Gastrocnemius medialis (tissue), 4 donors: ENCODE measurements at regions not wholly inside any gene's neighbourhood (a gene's known extent, or its start where the extent isn't known, plus 50 kb on each side); places are given as distances from the start of the nearest gene placed in this dataset.

Experiments
- ATAC-seq, 2 donors: fragments of 150-250 bp; one replicate each; pipeline ENCODE4 v1.9.1; 2016
- DNase-seq, 2 donors: peaks; one replicate each; pipeline ENCODE4 v3.0.0-alpha.2; 2019
- H3K27ac ChIP-seq, 4 donors: fragments of 200-600 bp; sonication (generic); 1 replicate in 1 of 4; 2 replicates in 3 of 4; pipeline ENCODE4 v1.5.1; 2016 to 2018; ENCODE audit warnings: mild to moderate bottlenecking in 2 of 4, moderate library complexity in 1 of 4
- H3K27me3 ChIP-seq, 3 donors: fragments of 200-600 bp; sonication (generic) in 2 of 3; 1 replicate in 1 of 3; 2 replicates in 2 of 3; pipeline versions ENCODE4 v1.5.1 to v1.6.0; 2016 to 2019; ENCODE audit warnings: mild to moderate bottlenecking in 1 of 3, moderate library complexity in 1 of 3
- H3K36me3 ChIP-seq, 2 donors: fragments of 200-600 bp; sonication (generic) in 1 of 2; one replicate each; pipeline ENCODE4 v1.5.1; 2017 to 2018
- H3K4me1 ChIP-seq, 2 donors: fragments of 200-600 bp; sonication (generic) in 1 of 2; one replicate each; pipeline ENCODE4 v1.5.1; 2016 to 2017; ENCODE audit warnings: mild to moderate bottlenecking in 2 of 2
- H3K4me3 ChIP-seq, 4 donors: fragments of 200-600 bp; sonication (generic) in 3 of 4; 1 replicate in 1 of 4; 2 replicates in 3 of 4; pipeline ENCODE4 v1.5.1; 2016 to 2019; ENCODE audit warnings: mild to moderate bottlenecking in 2 of 4
- H3K9me3 ChIP-seq, 3 donors: fragments of 200-600 bp; sonication (generic) in 2 of 3; 1 replicate in 1 of 3; 2 replicates in 2 of 3; pipeline ENCODE4 v1.5.1; 2016 to 2019
- CTCF ChIP-seq, 5 experiments: fragments of 450-650 bp in 3 of 5; fragments of 200-600 bp in 2 of 5; sonication (generic) in 2 of 5; IDR thresholded peaks in 4 of 5; conservative IDR thresholded peaks in 1 of 5; 1 replicate in 4 of 5; 2 replicates in 1 of 5; pipeline ENCODE4 v1.5.1; 2016 to 2019; ENCODE audit warnings: antibody characterized with exemption in 5 of 5, mild to moderate bottlenecking in 3 of 5, moderate library complexity in 3 of 5
- POLR2A ChIP-seq, 2 donors: fragments of 450-650 bp; IDR thresholded peaks; one replicate each; pipeline ENCODE4 v1.6.1; 2017; ENCODE audit warnings: antibody characterized with exemption in 2 of 2, mild to moderate bottlenecking in 2 of 2, moderate library complexity in 2 of 2
- in situ Hi-C, 4 donors: fragments of 200-750 bp; cut with MboI; loops; one replicate each; pipeline versions ENCODE4 v1.15.0 to v1.8.0; 2017; ENCODE audit warnings: low sequenced_read_pairs in 4 of 4
- intact Hi-C: fragments of 100-400 bp; cut with DNase I; formaldehyde crosslinking; loops from one replicate; pipeline ENCODE4 v1.15.1; 2023; ENCODE audit warnings: low total_unique reads

- in situ Hi-C loops = no loop called here
- TF ChIP-seq CTCF (IDR thresholded peaks at IDR 0.05 in 4 of 5, conservative IDR thresholded peaks at IDR 0.05 in 1 of 5) (no peak), POLR2A (IDR thresholded peaks at IDR 0.05) (no peak)
- H3K4me3 ChIP-seq = no peak overlapping the region
- intact Hi-C loops = no loop called here
- no peaks in the 10 kb centered on the region for H3K36me3 ChIP-seq
- no peak overlapping the region for H3K27ac ChIP-seq
- H3K4me1 ChIP-seq = peaks cover 0 to 6% of the 10 kb centered on the region in 2 donors
- H3K9me3 ChIP-seq = no peaks in the 10 kb centered on the region
- ATAC-seq = no peak
- H3K27me3 ChIP-seq = no peaks in the 10 kb centered on the region
- no peak for DNase-seq
These were observed 198.5 kb upstream of the WSCD1 start for GRCh38 chr17:5871666-5872065.

GRCh38 chr17:5872831-5873230, 197.3 kb upstream of the WSCD1 start:
- in situ Hi-C loops = no loop called here
- intact Hi-C loops = no loop called here
- H3K36me3 ChIP-seq = no peaks in the 10 kb centered on the region
- no peak for TF ChIP-seq CTCF (IDR thresholded peaks at IDR 0.05 in 4 of 5, conservative IDR thresholded peaks at IDR 0.05 in 1 of 5)
- no peak for TF ChIP-seq POLR2A (IDR thresholded peaks at IDR 0.05)
- H3K4me1 ChIP-seq = peaks cover 5 to 16% of the 10 kb centered on the region in 2 donors
- no peaks in the 10 kb centered on the region for H3K9me3 ChIP-seq
- no peak overlapping the region for H3K4me3 ChIP-seq
- no peaks in the 10 kb centered on the region for H3K27me3 ChIP-seq
- no peak for DNase-seq
- no peak for ATAC-seq
- H3K27ac ChIP-seq = no peak overlapping the region

- Histone ChIP-seq H3K36me3 (no peaks in the 10 kb centered on the region), H3K27me3 (no peaks in the 10 kb centered on the region), H3K27ac (no peak overlapping the region), H3K9me3 (no peaks in the 10 kb centered on the region), H3K4me3 (no peak overlapping the region), H3K4me1 (peaks cover 12 to 24% of the 10 kb centered on the region in 2 donors)
- intact Hi-C loops = no loop called here
- TF ChIP-seq CTCF (IDR thresholded peaks at IDR 0.05 in 4 of 5, conservative IDR thresholded peaks at IDR 0.05 in 1 of 5) (no peak), POLR2A (IDR thresholded peaks at IDR 0.05) (no peak)
- DNase-seq (no peak), ATAC-seq (no peak)
- in situ Hi-C loops = no loop called here
These were observed 196.4 kb upstream of the WSCD1 start for GRCh38 chr17:5873781-5874180.

GRCh38 chr17:5874486-5874885, 195.7 kb upstream of the WSCD1 start:
- no peak for ATAC-seq
- intact Hi-C loops (no loop called here), in situ Hi-C loops (no loop called here)
- Histone ChIP-seq H3K4me3 (no peak overlapping the region), H3K27ac (no peak overlapping the region), H3K9me3 (no peaks in the 10 kb centered on the region), H3K4me1 (peaks cover 15 to 19% of the 10 kb centered on the region in 2 donors), H3K27me3 (no peaks in the 10 kb centered on the region), H3K36me3 (no peaks in the 10 kb centered on the region)
- DNase-seq = no peak
- no peak for TF ChIP-seq CTCF (IDR thresholded peaks at IDR 0.05 in 4 of 5, conservative IDR thresholded peaks at IDR 0.05 in 1 of 5)
- TF ChIP-seq POLR2A (IDR thresholded peaks at IDR 0.05) = no peak

GRCh38 chr17:5877366-5877765, 192.8 kb upstream of the WSCD1 start:
- no peaks in the 10 kb centered on the region for H3K9me3 ChIP-seq
- intact Hi-C loops = no loop called here
- H3K4me3 ChIP-seq = no peak overlapping the region
- peak overlapping the region in 2 of 4 donors; percentile 65 to 66 for H3K27ac ChIP-seq
- DNase-seq (no peak), ATAC-seq (no peak)
- in situ Hi-C loops = no loop called here
- TF ChIP-seq CTCF (IDR thresholded peaks at IDR 0.05 in 4 of 5, conservative IDR thresholded peaks at IDR 0.05 in 1 of 5) (no peak), POLR2A (IDR thresholded peaks at IDR 0.05) (no peak)
- H3K27me3 ChIP-seq = no peaks in the 10 kb centered on the region
- no peaks in the 10 kb centered on the region for H3K36me3 ChIP-seq
- H3K4me1 ChIP-seq = peaks cover 15 to 19% of the 10 kb centered on the region in 2 donors
